ENCODE measurements at regions not wholly inside any gene's neighbourhood (a gene's known extent, or its start where the extent isn't known, plus 50 kb on each side); places are given as distances from the start of the nearest gene placed in this dataset.
"Not testable (repeated sequence)": the region's sequence is repeated elsewhere in the genome, so short reads cannot be mapped to it uniquely, and the experiment has no call there.

GRCh38 chr1:96865731-96866685 is 144.4 kb downstream of the PTBP2 start:
- peak; percentile 75 for DNase-seq

DNA sequence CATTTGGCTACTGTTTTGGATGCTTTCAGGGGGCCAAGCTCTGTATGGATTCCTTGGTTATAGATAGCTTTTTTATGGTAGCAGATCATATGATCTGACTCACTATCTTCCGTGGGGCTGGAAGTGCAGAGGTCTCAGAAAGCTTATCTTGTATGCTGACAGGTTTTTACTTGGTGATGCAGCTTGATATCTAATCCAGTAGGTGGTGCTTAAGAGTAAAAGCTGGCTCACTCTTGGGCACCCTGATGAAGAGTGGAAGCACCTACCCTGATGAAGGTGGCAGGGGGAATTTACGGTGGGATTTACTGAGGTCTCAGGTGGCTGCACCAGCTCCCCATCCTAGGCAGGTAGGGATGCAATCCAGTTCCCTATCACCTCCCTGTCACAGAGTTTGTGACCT is 151.2 kb downstream of the PTBP2 start:
- DNase-seq = no peak

DNA sequence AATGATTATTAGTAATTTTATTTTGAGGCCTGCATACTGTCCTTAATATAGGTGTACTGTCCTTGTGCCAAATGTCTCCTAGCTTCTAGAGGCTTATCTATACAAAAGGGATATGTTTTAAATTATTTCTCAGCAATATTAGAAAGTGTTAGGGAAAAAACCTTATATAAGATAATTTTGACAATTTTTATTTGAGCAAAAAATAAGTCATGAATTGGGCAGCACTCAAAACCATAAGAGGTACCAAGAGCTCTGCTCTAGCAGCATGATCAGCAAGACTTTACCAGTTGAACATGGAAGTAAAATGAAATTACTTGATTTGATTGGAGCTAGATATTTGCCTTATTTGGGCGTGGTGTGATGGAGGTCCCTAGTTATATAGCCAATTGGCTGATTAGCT is 157.1 kb downstream of the PTBP2 start:
- no peak for DNase-seq

- DNase-seq = no peak
Measured at GRCh38 chr1:96880626-96881025, 159.0 kb downstream of the PTBP2 start.

GRCh38 chr1:96882096-96882495 is 160.5 kb downstream of the PTBP2 start:
- DNase-seq = no peak

DNA sequence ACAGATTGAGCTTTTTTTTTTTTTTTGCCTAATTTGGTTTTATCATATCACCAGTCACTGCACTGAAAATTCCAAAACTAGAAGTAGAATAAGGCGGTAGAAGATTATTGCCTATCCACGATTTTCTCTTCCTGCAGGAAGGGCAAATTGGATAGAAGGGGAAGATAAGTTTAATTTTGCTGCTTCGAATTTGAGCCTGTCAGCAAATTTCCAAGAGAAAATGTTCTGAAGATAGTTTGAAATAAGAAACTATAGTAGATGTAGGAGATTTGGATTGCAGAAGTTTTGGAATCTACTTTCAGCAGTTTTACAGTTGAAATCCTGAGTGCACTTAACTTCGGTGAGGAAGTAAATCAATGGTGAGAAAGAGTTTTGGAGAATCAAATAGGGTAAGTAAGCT is 164.9 kb downstream of the PTBP2 start:
- no peak for DNase-seq

GRCh38 chr1:96887501-96887900 is 165.9 kb downstream of the PTBP2 start:
- no peak for DNase-seq

DNA sequence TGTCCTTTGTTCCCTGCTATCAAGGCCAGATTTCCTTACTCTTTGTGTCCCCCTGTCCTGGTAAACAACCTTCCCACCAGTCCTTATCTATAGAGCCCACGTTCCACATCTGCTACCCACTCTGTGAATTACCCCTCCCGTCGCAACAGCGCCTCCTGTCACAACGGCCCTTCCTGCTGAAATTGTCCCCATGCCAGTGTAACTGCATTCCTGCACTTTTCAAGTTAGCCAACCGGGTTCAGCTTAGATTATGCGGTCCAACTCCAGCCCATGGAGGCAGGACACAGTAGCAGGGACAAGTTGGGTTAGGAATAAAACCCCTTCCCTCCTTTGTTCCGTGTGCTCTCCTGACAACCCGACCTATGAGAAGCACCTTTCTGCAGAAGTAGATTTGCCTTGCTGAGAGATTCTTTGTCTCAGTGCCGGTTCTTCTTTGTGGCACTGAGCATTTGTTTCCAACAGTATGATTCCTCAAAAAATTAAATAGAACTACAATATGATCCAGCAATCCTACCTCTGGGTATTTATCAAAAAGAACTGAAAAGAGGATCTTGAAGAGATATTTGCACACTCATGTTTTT is 180.3 kb downstream of the PTBP2 start:
- DNase-seq = no peak

DNA sequence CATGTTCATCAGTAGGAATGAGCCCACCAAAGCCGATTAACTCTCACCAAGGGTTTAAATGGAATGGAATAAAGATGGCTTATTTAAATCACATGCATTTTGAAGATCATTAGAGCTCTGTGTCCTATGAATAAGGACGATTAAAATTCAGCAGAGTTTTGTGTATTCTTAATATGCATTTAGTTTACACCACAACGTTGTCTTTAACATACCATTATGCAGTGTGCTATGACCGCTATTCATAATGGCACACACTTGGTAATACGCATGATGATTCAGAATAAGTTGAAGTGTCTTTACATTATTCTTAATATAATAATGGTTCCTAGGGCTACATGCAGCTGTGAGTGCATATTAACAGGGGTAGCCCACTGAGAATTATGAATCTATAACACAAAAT is 190.7 kb downstream of the PTBP2 start:
- DNase-seq = no peak

DNA sequence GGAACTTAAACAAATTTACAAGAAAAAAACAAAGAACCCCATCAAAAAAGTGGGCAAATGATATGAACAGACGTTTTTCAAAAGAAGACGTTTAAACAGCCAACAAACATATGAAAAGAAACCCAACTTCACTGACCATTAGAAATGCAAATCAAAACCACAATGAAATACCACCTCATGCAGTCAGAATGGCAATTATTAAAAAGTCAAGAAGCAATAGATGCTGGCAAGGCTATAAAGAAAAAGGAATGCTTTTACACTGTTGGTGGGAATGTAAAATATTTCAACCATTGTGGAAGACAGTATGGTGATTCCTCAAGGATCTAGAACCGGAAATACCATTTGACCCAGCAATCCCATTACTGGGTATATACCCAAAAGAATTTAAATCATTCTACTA is 194.1 kb downstream of the PTBP2 start:
- not testable (repeated sequence) for DNase-seq

GRCh38 chr1:96918406-96918805 is 196.8 kb downstream of the PTBP2 start:
- DNase-seq = no peak

- no peak for DNase-seq
Measured at GRCh38 chr1:96922181-96922580, 200.6 kb downstream of the PTBP2 start.

- DNase-seq = no peak
Measured at GRCh38 chr1:96923753-96924152, 202.2 kb downstream of the PTBP2 start.

GRCh38 chr1:96926176-96926575 is 204.6 kb downstream of the PTBP2 start:
- DNase-seq = no peak

DNA sequence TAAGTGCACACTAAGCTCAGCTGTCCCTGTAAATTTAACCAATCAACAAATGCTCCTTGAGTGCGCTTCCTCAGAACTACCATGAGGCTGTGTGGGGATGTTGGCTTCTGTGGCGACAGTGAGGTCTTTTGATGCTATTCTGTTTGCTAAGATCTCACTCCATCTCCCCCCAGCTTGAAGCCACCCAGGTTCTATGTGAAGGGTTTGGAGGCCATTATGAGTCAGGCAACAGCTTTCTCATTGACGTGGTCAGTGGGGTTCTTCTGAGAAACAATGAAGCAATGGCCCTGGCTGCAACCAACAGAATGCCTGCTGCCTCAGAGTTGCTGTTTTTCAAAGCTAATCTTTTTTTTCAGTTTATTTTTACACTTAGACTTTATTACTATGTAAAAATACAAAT is 205.5 kb downstream of the PTBP2 start:
- DNase-seq = no peak

- no peak for DNase-seq
Measured at GRCh38 chr1:96931136-96931535, 209.6 kb downstream of the PTBP2 start.

GRCh38 chr1:96934282-96934681 is 212.7 kb downstream of the PTBP2 start:
- no peak for DNase-seq

GRCh38 chr1:96944432-96945092 is 223.0 kb downstream of the PTBP2 start:
- DNase-seq = no peak

- DNase-seq = no peak
Measured at GRCh38 chr1:96945509-96946084, 224.0 kb downstream of the PTBP2 start.

GRCh38 chr1:96955307-96956012 is 233.9 kb downstream of the PTBP2 start:
- DNase-seq = no peak

DNA sequence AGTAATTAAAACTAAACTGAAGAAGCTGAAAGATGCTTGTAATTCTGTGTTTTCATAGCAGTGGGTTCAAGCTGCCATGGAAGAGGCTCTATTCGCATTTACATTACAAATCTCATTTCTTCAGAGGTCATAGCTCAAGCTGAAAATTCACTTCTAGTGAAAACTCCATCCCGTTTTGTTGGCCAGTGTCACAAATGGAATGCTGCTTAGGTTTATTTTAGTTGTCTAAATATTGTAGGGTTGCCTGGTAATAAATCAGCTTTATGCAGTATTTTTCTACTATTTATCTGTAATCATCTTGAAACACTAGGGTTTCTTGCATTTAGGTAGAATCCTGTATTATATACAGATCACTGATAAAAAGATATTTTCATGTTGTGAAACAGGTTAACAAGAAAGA is 240.6 kb downstream of the PTBP2 start:
- no peak for DNase-seq

- peak; percentile 57 for DNase-seq
Measured at GRCh38 chr1:96962751-96963211, 241.2 kb downstream of the PTBP2 start.

Measured in hindlimb muscle (tissue), 1 donor.